H1 (cell line): ENCODE measurements at regions not wholly inside any gene's neighbourhood (a gene's known extent, or its start where the extent isn't known, plus 50 kb on each side); places are given as distances from the start of the nearest gene placed in this dataset.

Experiments used
- CEBPB ChIP-seq: IDR thresholded peaks from 2 replicates; pipeline ENCODE4 v1.6.1; 2012; ENCODE audit warnings: low read depth, low read length
- CHD7 ChIP-seq: fragments of 300-600 bp; sonication (generic); IDR thresholded peaks from 2 replicates; pipeline ENCODE4 v1.7.1; 2012; ENCODE audit warnings: low read length, moderate library complexity, mild to moderate bottlenecking, inconsistent platforms; ENCODE audit not compliant: insufficient replicate concordance
- EGR1 ChIP-seq: IDR thresholded peaks from 2 replicates; pipeline ENCODE4 v1.6.1; 2011; ENCODE audit warnings: low read depth, low read length, borderline replicate concordance
- FOSL1 ChIP-seq: IDR thresholded peaks from 2 replicates; pipeline ENCODE4 v1.6.1; 2011; ENCODE audit warnings: mild to moderate bottlenecking, low read depth, low read length, moderate library complexity; ENCODE audit not compliant: insufficient read depth
- GTF2F1 ChIP-seq: IDR thresholded peaks from 2 replicates; pipeline ENCODE4 v1.6.1; 2012; ENCODE audit warnings: low read depth, low read length, improper control_type of control experiment, borderline replicate concordance
- MAX ChIP-seq: IDR thresholded peaks from 2 replicates; pipeline ENCODE4 v1.6.1; 2012; ENCODE audit warnings: inconsistent platforms
- RBBP5 ChIP-seq: IDR thresholded peaks from 2 replicates; pipeline ENCODE4 v1.7.1; 2012; ENCODE audit warnings: low read depth, mild to moderate bottlenecking, inconsistent platforms, low read length, moderate library complexity, borderline replicate concordance
- SIX5 ChIP-seq: IDR thresholded peaks from 2 replicates; pipeline ENCODE4 v1.6.1; 2011; ENCODE audit warnings: mild to moderate bottlenecking, low read depth, low read length
- SP1 ChIP-seq: IDR thresholded peaks from 2 replicates; pipeline ENCODE4 v1.6.1; 2011; ENCODE audit warnings: low read depth, low read length
- SP2 ChIP-seq: IDR thresholded peaks from 2 replicates; pipeline ENCODE4 v1.6.1; 2012; ENCODE audit warnings: mild to moderate bottlenecking, low read length, inconsistent platforms
- SUZ12 ChIP-seq: fragments of 200-600 bp; sonication (generic); IDR thresholded peaks from 2 replicates; pipeline ENCODE4 v1.6.1; 2012; ENCODE audit warnings: mild to moderate bottlenecking, inconsistent platforms, low read length, moderate library complexity, mixed read lengths

GRCh38 chr2:188903740-188904139 is 70.4 kb upstream of the COL3A1 start (continued):
- TF ChIP-seq CHD7 (no peak), EGR1 (no peak), SP2 (no peak), SUZ12 (no peak), FOSL1 (no peak), RBBP5 (no peak), SIX5 (no peak), SP1 (no peak), CEBPB (no peak), MAX (no peak), GTF2F1 (no peak)
